PC-3 (cell line): ENCODE measurements at regions not wholly inside any gene's neighbourhood (a gene's known extent, or its start where the extent isn't known, plus 50 kb on each side); places are given as distances from the start of the nearest gene placed in this dataset.

Experiments used
- ATAC-seq: fragments of 200-7000 bp; cut with Tn5 transposase; 2 replicates; pipeline ENCODE4 v1.9.1; 2020; ENCODE audit warnings: mild to moderate bottlenecking, moderate library complexity
- BruUV-seq: library from RNA; stranded (reverse); fragments of 400-500 nt; replicated peaks from 2 replicates; lab custom pipeline; 2021; lab: Mats Ljungman, UMichigan
- CTCF ChIA-PET: fragments of 300-600 bp; sonication (Branson Sonifier 250); formaldehyde crosslinking; loops from one replicate; lab custom pipeline; 2022; ENCODE audit warnings: antibody characterized with exemption; lab: Charles Lee
- POLR2A ChIA-PET: fragments of 300-600 bp; sonication (Branson Sonifier 250); formaldehyde crosslinking; loops from one replicate; lab custom pipeline; 2022; ENCODE audit warnings: antibody characterized with exemption; ENCODE audit not compliant: unreplicated experiment; lab: Charles Lee
- DNase-seq: peaks from one replicate; pipeline ENCODE4 v3.0.0-alpha.2; 2015
- H2AFZ ChIP-seq: fragments of 300-600 bp; sonication (generic); 2 replicates; pipeline ENCODE4 v1.6.0; 2016; ENCODE audit warnings: antibody characterized with exemption, low read length
- H3F3A ChIP-seq: fragments of 300-600 bp; sonication (generic); one replicate; pipeline ENCODE4 v1.6.0; 2017; ENCODE audit warnings: antibody characterized with exemption, low read length, control low read depth, mild to moderate bottlenecking; ENCODE audit not compliant: unreplicated experiment
- H3K27ac ChIP-seq: fragments of 300-600 bp; sonication (generic); 2 replicates; pipeline ENCODE4 v1.5.1; 2016; ENCODE audit warnings: mild to moderate bottlenecking, low read length
- H3K27me3 ChIP-seq: fragments of 300-600 bp; sonication (generic); 2 replicates; pipeline ENCODE4 v1.6.1; 2016; ENCODE audit warnings: low read length, mixed read lengths
- H3K36me3 ChIP-seq: fragments of 300-600 bp; sonication (generic); 2 replicates; pipeline ENCODE4 v1.6.1; 2016; ENCODE audit warnings: low read depth, mixed run types, low read length, mixed read lengths
- H3K4me1 ChIP-seq: fragments of 300-600 bp; sonication (generic); 2 replicates; pipeline ENCODE4 v1.5.1; 2016; ENCODE audit warnings: low read length; ENCODE audit not compliant: insufficient read depth
- H3K4me2 ChIP-seq: fragments of 300-600 bp; sonication (generic); 2 replicates; pipeline ENCODE4 v1.6.0; 2016; ENCODE audit warnings: low read length
- H3K4me3 ChIP-seq: fragments of 300-600 bp; sonication (generic); 2 replicates; pipeline ENCODE4 v1.5.1; 2016; ENCODE audit warnings: mild to moderate bottlenecking, low read length, mixed read lengths
- H3K79me2 ChIP-seq: fragments of 300-600 bp; sonication (generic); 2 replicates; pipeline ENCODE4 v1.6.1; 2017; ENCODE audit warnings: low read length, mixed read lengths
- H3K9ac ChIP-seq: fragments of 300-600 bp; sonication (generic); 2 replicates; pipeline ENCODE4 v1.6.0; 2016; ENCODE audit warnings: mild to moderate bottlenecking, low read length
- H3K9me2 ChIP-seq: fragments of 300-600 bp; sonication (generic); replicated peaks from 2 replicates; pipeline ENCODE4 v1.6.1; 2016; ENCODE audit warnings: mixed run types, low read length, mixed read lengths
- H3K9me3 ChIP-seq: fragments of 300-600 bp; sonication (generic); 2 replicates; pipeline ENCODE4 v1.6.1; 2016; ENCODE audit warnings: low read length, mixed read lengths
- H4K20me1 ChIP-seq: fragments of 300-600 bp; sonication (generic); 2 replicates; pipeline ENCODE4 v1.6.1; 2016; ENCODE audit warnings: low read length, mixed read lengths
- CTCF ChIP-seq: fragments of 300-600 bp; sonication (generic); conservative IDR thresholded peaks from 2 replicates; pipeline ENCODE4 v1.5.1; 2017; ENCODE audit warnings: antibody characterized with exemption, low read depth, mild to moderate bottlenecking, low read length
- EZH2 ChIP-seq: fragments of 300-600 bp; sonication (generic); IDR thresholded peaks from one replicate; pipeline ENCODE4 v1.6.1; 2017; ENCODE audit warnings: antibody characterized with exemption, mild to moderate bottlenecking, low read length; ENCODE audit not compliant: unreplicated experiment
- EZH2phosphoT487 ChIP-seq: fragments of 300-600 bp; sonication (generic); IDR thresholded peaks from 2 replicates; pipeline ENCODE4 v1.6.1; 2018; ENCODE audit warnings: mild to moderate bottlenecking, antibody characterized with exemption, low read length, borderline replicate concordance
- intact Hi-C: fragments of 100-400 bp; cut with micrococcal nuclease; formaldehyde crosslinking; loops from 2 replicates; pipeline ENCODE4 v1.9.0; 2023

GRCh38 chr19:31633014-31633413, 283.8 kb upstream of the TSHZ3 start:
- no peak overlapping the region for H2AFZ ChIP-seq
- no peak for ATAC-seq

GRCh38 chr19:31639306-31639705, 290.1 kb upstream of the TSHZ3 start:
- Histone ChIP-seq H3K9me2 (no peaks in the 10 kb centered on the region), H3K9ac (no peak overlapping the region), H3K27me3 (no peaks in the 10 kb centered on the region), H3F3A (no peaks in the 10 kb centered on the region), H2AFZ (no peak overlapping the region), H3K9me3 (no peaks in the 10 kb centered on the region), H3K4me2 (no peak overlapping the region), H3K27ac (no peak overlapping the region), H4K20me1 (no peaks in the 10 kb centered on the region), H3K4me1 (no peaks in the 10 kb centered on the region), H3K36me3 (no peaks in the 10 kb centered on the region), H3K4me3 (no peak overlapping the region), H3K79me2 (no peaks in the 10 kb centered on the region)
- no TSS peak for BruUV-seq
- DNase-seq: no peak
- ChIA-PET CTCF (no interaction called here), POLR2A (no interaction called here)
- no peak for ATAC-seq
- TF ChIP-seq CTCF: no peak
- intact Hi-C loops: no loop called here

More at GRCh38 chr19:31633014-31633413, 283.8 kb upstream of the TSHZ3 start:
- ChIA-PET POLR2A (no interaction called here), CTCF (no interaction called here)
- no peaks in the 10 kb centered on the region for H3K9me3 ChIP-seq
- no peaks in the 10 kb centered on the region for H3F3A ChIP-seq
- H3K36me3 ChIP-seq: no peaks in the 10 kb centered on the region
- intact Hi-C loops: no loop called here
- no peaks in the 10 kb centered on the region for H3K9me2 ChIP-seq
- no peak overlapping the region for H3K4me2 ChIP-seq
- no peaks in the 10 kb centered on the region for H4K20me1 ChIP-seq
- BruUV-seq: no TSS peak
- TF ChIP-seq EZH2 (no peak), EZH2phosphoT487 (no peak), CTCF (no peak)
- no peak overlapping the region for H3K4me3 ChIP-seq
- no peaks in the 10 kb centered on the region for H3K27me3 ChIP-seq
- H3K9ac ChIP-seq: no peak overlapping the region
- no peak overlapping the region for H3K27ac ChIP-seq
- no peak for DNase-seq
- H3K79me2 ChIP-seq: no peaks in the 10 kb centered on the region
- no peaks in the 10 kb centered on the region for H3K4me1 ChIP-seq

GRCh38 chr19:31641591-31641990, 292.4 kb upstream of the TSHZ3 start:
- Histone ChIP-seq H4K20me1 (no peaks in the 10 kb centered on the region), H3K4me1 (no peaks in the 10 kb centered on the region), H3K27me3 (no peaks in the 10 kb centered on the region), H3K4me2 (no peak overlapping the region), H3K9ac (no peak overlapping the region), H3K36me3 (no peaks in the 10 kb centered on the region), H3K27ac (no peak overlapping the region), H3F3A (no peaks in the 10 kb centered on the region), H2AFZ (no peak overlapping the region), H3K9me2 (no peaks in the 10 kb centered on the region), H3K79me2 (no peaks in the 10 kb centered on the region), H3K4me3 (no peak overlapping the region), H3K9me3 (no peaks in the 10 kb centered on the region)
- TF ChIP-seq EZH2phosphoT487 (no peak), CTCF (no peak), EZH2 (no peak)
- BruUV-seq: no TSS peak
- intact Hi-C loops: no loop called here
- ATAC-seq (no peak), DNase-seq (no peak)
- ChIA-PET CTCF (no interaction called here), POLR2A (no interaction called here)
